Hypothalamus (tissue), 51 donors: ENCODE measurements at regions not wholly inside any gene's neighbourhood (a gene's known extent, or its start where the extent isn't known, plus 50 kb on each side); places are given as distances from the start of the nearest gene placed in this dataset.

Experiments
- DNase-seq, 51 donors: peaks; one replicate each; lab custom pipeline; 2025; lab: John Stamatoyannopoulos, UW

DNA sequence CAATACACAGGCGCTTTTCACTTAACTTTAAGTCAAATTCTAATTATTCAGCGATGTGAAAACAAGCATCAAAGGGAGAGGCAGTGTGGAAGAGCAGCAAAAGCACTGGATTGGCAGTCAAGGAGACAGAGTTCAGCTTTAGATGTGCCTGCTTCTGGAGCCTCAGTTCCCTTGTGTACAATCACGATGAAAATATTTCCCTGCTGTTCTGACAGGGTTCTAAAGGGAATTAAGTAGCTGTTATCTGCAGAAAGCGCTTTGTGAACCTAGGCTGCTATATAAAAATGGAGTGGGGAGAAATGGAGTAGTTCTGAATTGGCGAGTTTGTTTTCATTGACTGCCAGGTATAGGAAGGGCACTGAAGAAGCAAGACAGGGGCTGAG lies 237.8 kb upstream of the SP8 start:
- DNase-seq, result no peak

DNA sequence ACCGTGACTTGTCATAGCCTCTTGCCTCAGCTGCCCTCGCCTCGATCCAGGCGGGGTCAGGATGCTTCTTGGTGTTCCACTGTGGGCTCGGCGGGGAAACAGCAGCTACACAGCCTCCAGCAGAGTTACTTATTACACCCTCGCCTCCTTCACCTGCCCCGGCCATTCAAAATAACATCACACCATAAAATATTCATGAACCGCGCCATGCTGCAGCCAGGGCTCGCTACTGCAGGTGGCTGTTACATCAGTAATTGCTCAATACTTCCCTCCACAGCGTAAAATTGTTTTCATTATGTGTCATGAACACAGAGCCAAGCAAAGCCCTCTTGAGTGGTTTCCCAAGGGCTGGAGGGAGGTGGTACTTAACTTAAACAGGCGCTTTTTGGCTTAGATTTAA lies 241.5 kb upstream of the SP8 start:
- DNase-seq, result peak in 1 of 51 donors; percentile 3

- DNase-seq, result no peak
Observed at GRCh38 chr7:21028599-21028998, 241.9 kb upstream of the SP8 start.

DNA sequence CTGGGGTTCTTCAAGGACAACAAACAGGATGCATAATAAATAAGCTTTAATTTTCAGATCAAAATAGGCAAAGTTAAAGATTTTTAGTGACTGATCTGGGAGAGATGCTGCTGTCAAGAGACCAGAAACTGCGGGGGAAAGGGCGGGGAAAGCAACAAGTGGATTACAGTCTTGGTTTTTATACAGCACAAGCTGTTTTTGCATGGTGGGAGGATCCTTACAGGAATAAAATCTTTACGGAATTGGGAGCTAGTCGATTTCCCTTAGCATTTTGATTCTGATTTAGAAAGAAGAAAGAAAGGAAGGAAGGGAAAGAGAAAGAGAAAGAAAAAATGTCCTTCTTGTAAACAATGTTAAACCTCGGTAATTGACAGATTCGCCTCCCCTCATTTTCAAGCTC lies 242.3 kb upstream of the SP8 start:
- no peak for DNase-seq

DNA sequence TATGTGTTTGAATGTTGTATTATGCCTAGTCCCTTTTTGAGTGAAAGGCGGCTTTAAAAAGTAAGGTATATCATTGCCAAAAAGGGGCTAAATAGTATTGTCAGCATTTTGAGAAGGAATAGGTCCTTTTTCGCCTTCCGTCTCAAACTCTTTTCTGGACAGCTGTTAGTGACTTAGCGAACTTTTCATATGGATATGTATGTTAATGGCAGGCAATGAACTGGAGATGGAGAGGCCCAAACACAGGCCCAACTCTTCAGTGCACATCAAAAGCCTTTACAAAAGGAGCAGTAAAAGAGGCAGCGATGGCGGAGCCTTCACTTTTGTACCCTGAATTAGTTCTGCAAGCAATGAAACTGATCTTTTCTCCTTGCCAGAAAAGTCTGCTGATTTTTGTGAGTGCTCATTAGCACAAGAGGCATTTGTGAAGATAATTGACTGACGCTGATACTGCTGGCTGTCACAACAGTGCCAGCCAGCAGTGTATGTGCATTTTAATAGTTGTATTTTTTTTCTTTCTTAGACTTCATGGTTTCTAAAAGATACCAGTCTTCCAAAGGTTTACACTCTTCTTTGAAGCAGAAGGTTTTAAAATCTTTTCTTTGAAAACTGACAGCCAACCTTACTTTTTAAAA lies 243.7 kb upstream of the SP8 start:
- no peak for DNase-seq

DNA sequence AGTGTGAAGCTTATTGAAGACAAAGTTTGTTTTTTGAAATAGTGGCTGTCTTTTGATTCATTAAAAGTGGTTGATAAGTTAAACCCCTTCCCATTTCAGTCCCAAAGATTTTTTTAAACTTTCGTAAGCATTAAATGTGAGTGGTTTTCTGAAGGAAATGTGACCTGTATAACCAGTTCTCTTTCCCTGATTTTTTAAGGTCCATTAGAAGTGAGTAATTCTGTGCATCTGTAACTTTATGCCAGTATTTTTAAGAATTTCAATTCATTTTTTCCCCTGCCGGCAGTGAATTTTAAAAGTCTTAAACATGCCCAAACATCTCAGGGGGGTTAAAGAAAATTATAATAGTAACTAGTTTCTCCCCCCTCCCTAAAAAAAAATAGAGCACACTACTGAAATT lies 254.6 kb upstream of the SP8 start:
- DNase-seq, result no peak

DNA sequence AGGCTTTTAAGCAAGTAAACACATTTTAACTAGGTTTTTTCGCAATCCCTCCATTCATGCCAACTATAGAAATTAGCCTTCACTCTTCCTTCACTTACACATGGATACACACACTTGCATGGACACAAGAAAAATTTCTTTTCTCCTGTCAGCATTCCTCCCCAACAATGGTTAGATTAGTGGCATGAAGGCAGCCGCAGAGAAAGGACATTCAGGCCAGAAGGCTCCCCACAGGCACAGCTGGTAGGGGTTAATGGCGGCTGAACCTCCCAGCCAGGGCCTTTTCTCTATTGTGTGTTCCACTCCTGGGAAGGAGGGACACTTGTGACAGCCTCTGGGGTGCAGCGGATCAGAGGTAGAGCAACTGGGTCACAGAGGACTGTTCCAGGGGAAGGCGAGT lies 255.0 kb upstream of the SP8 start:
- no peak for DNase-seq

DNA sequence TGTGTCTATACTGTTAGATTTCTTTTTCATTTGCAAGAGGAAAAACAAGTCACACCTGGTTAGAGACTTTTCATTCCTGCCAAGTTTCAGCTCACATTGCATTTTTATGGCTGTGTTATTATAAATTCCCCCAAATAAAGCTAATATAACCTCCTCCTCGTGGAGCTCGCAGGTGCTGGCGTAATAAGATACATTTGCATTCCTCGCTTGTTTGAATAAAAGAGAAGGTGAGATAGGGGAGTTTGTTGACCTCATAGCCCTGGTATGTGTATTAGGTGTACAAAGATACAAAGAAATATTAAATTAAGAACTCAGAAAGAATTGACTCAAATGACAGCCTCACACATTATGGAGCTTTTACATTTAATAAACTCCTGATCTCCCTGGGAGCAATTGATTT lies 257.7 kb upstream of the SP8 start:
- no peak for DNase-seq

GRCh38 chr7:21044913-21045568 lies 258.4 kb upstream of the SP8 start:
- DNase-seq, result no peak

DNA sequence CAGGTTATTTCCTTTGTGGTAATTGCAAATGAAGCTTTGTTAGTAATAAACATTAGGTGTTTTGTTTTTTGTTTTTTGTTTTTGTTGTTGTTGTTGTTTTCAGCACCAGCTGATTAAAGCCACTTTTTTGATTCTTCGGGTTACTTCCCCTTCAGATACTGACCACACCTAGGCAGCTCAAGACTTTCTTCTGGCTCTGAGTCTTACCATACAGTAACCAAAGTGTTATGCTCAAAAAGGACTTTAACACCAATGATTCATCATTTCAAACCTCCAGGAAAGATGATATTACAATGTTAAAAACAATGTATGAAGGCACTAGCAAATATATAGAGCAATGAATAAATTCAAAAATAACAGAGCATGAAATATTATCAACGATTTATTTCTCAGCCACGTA lies 265.2 kb upstream of the SP8 start:
- DNase-seq, result no peak

DNA sequence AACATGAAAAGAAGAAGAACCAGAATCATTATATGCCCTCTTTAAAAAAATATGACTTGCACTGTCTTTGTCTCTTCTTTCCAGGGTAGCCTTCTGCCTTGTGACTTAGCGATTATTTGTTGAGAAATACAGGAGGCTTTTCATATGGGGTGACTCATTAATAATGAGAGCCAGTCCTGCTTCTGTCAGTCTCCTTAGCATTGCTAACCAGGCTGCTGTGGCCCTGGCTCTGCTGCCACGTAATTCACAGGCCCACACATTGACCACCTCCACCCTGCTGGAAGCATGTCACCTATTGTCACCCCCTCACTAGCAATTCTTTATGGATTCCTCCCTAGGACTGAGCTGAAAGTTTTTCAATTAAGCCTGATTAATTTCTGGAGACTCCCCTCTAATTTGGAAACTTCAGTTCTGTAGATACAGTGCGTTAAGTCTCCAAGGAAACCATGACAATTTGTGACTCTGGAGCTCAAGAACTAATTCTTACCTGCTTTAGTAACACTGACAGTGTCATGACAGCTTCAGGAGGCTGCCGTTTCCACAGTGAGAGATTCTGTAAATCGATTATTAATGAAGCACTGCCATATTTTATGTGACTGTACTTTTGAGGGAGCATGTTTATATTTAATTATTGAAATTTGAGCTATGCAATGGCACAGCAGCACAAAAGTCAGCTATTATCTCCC lies 267.9 kb upstream of the SP8 start:
- no peak for DNase-seq

- no peak for DNase-seq
Observed at GRCh38 chr7:21059069-21059468, 272.4 kb upstream of the SP8 start.

GRCh38 chr7:21063106-21063505 lies 276.4 kb upstream of the SP8 start:
- DNase-seq, result no peak

- DNase-seq, result no peak
Observed at GRCh38 chr7:21064698-21065648, 278.3 kb upstream of the SP8 start.

DNA sequence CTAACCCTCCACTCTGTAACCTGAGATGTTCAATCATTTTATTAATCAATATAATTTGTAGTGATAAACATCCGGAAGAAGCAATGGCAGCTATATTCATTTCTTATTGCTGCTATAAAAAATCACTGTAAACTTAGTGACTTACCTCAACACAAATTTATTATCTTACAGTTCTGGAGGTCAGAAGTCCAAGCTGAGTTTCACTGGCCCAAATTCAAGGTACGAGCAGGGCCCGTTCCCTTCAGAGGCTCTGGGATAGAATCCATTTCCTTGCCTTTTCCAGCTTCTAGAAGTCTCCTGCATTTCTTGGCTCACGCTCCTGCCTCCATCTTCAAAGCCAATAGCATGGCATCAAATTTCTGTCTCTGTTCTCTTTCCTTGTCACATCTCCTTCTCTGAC lies 279.5 kb upstream of the SP8 start:
- DNase-seq, result no peak

DNA sequence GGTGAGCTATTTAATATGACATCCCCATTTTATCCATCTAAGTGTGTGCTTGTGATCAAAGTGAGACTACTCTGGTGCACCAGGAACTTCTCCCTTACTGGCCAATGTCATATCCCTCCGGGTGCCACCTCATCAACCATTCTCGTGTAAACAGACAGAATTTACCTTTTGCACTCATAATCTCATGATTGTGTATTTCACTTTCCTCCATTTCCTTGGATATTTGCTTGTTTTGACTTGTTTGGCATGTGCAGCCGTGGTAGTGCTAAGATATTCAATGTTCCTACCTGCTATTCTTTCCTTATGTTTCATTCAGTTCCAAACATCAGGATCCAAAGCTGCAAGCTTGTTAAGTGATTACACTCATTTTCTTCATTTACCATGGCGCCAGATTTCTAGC lies 280.5 kb upstream of the SP8 start:
- no peak for DNase-seq

DNA sequence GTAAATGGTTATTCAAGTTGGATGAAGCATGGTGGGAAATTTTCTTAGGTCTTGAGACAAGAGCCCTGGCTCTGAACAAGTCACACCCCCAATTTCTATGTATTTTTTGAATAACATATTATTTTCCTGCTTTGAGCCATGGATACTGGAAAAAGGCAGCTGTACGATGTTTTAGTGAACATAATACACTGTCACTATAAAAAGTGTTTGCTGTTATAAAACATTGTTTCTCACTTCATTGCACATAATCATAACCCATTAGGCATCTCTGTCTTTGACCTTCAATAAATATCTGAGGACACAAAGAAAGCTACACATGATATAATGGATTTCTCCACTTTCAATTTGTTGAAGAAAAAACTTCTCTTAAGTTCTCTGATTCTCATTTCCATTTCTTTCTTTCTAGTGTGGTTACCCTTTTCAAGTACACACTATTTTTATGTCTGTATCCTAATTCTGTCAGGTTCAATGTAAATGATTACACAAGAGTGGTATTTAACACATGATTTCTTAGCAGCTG lies 283.9 kb upstream of the SP8 start:
- no peak for DNase-seq

DNA sequence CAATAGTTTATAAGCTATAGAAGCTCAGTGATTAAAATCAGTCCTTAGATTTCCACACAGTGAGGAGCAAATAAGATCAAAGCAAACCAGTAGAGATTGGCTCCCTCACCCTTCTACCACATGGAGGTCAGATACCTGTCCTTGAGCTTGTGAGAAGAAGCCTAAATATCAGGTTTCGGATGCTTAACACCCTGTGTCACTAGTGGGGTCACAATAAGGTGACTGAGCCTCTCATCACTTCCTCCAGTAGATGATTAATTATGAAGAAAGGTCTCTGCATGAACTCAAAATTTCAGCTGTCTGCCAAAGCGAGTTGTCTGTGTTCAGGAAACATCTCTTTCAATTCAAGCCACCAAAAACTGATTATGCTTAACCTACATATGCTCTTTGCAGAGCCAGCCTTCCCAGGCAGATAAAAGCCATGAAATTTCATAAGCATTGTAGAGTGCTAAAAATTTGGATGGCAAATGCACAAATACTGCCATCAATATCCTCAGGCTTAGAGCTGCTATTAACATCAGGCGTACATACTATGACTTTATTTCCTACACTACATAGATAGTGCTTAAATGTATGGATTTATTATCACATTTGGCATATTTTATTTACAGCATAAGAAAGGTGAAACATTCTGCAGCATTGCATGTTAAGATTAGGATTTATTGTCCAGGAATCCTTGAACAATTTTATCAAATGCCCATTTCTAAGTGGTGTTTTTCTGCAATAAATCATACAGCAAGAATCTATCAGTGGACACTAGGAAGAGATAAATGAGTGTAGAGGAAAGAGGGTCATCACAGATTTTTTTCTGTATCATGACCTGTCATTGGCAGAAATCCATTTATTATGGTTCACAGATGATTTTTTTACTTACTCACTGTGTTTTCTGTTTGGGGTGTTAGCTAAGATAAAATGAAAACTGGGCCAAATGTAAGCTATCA lies 285.1 kb upstream of the SP8 start:
- DNase-seq, result no peak

DNA sequence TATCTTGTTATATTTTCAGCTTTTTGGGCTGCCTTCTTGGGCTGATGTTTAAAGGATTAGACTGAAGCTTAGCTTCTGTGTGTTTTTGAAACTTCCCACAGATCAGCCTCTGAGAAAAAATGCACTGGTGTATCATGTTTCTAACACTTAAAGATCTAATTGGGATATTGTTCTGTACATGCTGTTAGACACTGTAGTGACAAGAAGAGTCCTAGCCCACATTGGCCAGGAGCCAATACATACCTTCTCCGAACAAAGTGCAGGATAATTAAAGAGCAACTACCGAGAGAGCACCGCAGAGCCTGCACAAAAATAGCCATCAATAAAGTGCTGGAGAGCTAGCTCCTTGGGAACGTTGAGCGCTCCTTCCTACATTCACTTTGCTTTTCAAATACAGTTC lies 289.4 kb upstream of the SP8 start:
- no peak for DNase-seq

- DNase-seq, result no peak
Observed at GRCh38 chr7:21076574-21076973, 289.9 kb upstream of the SP8 start.
